NCI-H1417 treated with DMSO at 0.1 percent for 48 hours (cell line): ENCODE measurements at regions not wholly inside any gene's neighbourhood (a gene's known extent, or its start where the extent isn't known, plus 50 kb on each side); places are given as distances from the start of the nearest gene placed in this dataset.
A peak's percentile ranks its signal among the peaks of the same experiment; 100 is the strongest.

Source experiments
- DNase-seq: peaks from one replicate; lab custom pipeline; 2025; lab: John Stamatoyannopoulos, UW

DNA sequence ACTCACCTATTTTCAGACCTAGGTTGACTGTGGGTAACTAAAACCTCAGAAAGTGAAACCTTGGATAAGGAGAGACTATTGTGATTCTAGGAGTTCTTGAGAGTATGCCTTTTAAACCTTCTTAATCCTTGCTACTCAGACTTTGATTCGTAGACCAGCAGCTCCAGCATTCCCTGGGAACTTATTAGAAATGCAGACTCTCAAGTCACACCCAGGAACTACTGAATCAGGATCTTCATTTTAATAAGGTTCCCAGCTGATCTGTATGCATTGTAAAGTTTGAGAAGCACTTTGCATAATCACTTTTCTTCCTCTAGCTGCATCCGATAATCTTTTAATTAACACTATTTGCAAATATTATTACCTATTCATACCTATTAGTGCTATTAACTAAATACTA, 480.3 kb upstream of the KCNMB2 start:
- DNase-seq = no peak

DNA sequence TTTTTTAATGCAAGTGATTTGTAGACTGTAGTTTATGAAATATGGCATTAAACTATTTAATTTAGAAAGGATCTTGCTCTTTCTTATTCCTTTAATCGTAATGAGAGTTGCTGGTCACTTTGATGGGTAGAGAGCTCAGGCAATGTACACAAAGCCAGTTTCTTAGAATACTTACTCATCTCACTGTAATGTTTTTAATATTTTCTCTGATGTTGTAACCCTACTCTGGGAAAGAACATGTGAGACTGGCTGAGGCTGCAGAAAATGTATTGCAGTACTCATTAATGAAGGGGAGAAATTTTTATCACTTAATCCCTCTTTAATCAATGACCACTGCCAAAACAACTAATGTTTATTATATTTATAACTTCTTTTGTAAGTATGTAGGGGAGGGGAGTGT, 479.4 kb upstream of the KCNMB2 start:
- no peak for DNase-seq

GRCh38 chr3:178058629-178059028, 477.6 kb upstream of the KCNMB2 start:
- no peak for DNase-seq

GRCh38 chr3:178059119-178059518, 477.1 kb upstream of the KCNMB2 start:
- DNase-seq = no peak

- no peak for DNase-seq
These were observed 476.4 kb upstream of the KCNMB2 start for GRCh38 chr3:178059836-178060235.

- DNase-seq = no peak
These were observed 475.8 kb upstream of the KCNMB2 start for GRCh38 chr3:178060407-178060806.

DNA sequence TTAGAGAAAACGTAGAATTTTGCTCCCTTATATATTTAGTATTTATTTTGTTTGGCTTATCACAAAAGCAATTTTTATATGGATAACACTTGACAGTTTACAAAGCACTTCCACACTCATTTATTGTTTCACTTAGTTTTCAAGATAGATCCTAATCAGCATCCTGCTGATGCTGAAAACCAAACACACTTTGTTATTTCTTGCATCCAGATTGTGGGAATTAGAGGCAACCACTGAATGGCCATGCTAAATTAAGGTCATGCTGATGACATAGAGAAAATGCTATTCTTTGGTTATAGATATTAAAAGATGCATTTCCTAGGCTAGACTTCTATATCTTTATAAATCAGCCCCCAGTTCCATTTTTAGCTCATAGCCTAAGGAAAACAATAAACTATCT, 474.1 kb upstream of the KCNMB2 start:
- no peak for DNase-seq

DNA sequence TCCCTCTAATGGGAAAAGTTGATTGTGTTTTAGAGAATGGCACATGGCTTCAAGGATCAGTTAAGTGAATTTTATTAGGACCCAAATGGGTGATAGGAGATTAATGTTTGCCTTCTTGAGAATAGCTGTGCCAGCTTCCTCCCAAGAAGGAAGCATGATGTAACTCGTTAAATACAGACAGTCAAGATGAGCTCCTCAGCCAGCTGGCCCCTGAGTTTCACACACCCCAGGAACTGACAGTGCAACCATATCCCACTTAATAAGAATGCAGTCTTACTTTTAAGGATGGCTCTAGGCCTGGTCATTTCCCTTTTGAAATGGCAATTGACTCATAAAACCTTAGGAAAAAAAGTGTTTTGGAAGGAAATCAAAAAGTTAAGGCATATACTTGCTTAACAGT, 472.8 kb upstream of the KCNMB2 start:
- no peak for DNase-seq

GRCh38 chr3:178067721-178068120, 468.5 kb upstream of the KCNMB2 start:
- DNase-seq = no peak

DNA sequence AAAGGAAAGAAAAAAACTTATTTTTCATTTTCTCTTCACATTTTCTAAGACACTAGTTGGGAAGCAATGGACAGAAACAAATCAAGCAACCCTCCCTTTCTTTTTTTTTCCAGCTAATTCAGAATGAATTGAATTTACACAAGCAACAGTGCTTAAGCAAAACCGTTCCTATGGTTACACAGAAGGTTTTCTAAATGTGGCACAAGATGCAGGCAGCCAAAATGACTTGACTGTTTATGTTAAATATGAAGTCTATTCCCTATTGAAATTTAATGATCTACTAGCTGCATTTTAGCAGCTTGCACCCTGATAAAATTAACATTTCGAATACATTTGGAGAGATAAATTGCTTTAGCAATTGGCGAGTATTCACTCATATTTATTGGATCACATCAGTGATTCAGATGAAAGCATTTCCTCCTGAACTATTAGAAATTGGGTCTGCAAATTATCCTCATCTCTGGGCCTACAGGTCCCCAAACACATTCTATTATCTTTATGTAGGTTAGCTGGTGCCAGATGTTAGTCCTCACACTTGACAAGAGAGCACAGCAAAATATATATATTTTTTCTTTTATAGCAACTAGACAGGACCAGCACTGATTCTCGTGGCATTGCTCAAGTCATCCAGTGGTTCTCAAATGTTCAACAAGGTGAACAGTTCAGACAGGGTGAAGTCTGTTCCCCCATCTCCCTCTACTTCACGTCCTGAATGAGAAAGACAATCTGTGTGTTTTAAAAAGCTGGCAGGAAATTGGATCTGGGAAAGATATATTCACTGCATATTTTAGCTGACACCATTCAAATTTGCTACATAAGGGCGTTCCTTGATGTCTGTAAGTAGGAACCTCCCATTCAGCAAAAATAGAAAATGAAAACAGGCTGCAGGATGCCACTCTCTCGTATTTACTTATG, 463.6 kb upstream of the KCNMB2 start:
- DNase-seq = no peak

- DNase-seq = no peak
These were observed 462.9 kb upstream of the KCNMB2 start for GRCh38 chr3:178073366-178073765.

- no peak for DNase-seq
These were observed 460.9 kb upstream of the KCNMB2 start for GRCh38 chr3:178075344-178075743.

GRCh38 chr3:178078953-178079352, 457.3 kb upstream of the KCNMB2 start:
- DNase-seq = no peak

GRCh38 chr3:178079966-178080365, 456.3 kb upstream of the KCNMB2 start:
- no peak for DNase-seq

- DNase-seq = no peak
These were observed 453.8 kb upstream of the KCNMB2 start for GRCh38 chr3:178082326-178082906.

DNA sequence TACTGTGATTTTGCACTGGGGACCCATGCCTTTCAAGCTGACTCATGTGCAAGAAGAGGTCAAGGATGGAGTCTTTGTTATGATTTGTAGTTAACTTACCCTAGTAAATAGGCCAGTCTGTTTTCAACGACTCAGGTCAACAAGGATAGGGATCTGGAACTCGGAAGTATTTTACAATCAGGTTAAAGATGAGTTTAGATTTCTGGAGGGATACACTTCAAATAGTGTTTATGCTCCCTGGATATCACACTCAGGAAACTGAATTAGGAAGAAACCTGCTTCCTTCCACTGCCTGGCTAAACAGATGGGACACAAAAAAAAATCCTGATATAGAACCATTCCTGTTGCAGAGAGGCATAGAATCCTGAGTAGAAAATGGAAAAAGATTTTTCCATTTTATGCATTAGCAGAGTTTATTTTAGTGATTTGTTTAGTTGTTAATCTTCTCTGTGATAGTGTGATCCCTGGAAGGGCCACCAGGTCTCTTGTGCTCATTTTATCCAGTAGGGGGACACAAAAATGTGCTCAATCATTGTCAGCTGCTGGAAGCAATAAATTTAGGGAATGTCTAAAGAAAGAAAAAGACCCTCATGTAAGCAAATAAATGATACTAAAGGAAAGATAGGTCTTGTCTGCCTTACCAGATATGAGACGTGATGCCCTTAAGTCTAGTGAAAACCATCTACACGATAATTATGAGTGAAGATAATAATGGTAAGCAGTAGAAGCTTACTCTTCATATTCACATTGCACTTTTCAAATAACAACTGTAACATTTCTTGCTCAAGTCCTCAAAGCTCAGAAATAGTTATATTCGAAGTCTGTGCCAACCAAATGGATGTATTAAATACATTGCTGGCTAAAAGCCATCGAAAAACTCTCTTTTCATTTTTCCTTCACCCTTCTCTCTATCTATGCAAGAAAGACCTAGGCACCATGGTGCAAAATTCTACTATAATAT, 452.1 kb upstream of the KCNMB2 start:
- DNase-seq = peak; percentile 66

GRCh38 chr3:178084938-178085816, 451.1 kb upstream of the KCNMB2 start:
- DNase-seq = peak; percentile 98

DNA sequence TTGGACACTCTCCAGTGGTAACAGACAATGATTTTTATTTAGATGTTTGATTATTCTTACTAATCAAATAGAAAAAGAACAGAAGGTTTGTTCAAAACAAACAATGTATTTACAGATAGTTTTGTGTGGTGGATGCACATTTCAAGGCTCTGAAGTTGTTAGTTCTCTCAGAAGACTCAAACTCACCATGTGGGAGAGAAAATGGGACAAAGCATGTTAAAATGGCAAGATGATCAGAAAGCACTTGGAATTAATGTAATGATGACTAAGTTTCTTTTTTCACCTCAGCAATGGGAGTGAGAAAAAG, 450.5 kb upstream of the KCNMB2 start:
- DNase-seq = no peak

GRCh38 chr3:178086144-178086825, 450.0 kb upstream of the KCNMB2 start:
- DNase-seq = no peak

- DNase-seq = no peak
These were observed 448.9 kb upstream of the KCNMB2 start for GRCh38 chr3:178087376-178087775.

- no peak for DNase-seq
These were observed 447.3 kb upstream of the KCNMB2 start for GRCh38 chr3:178088963-178089362.
